ENCODE measurements at regions not wholly inside any gene's neighbourhood (a gene's known extent, or its start where the extent isn't known, plus 50 kb on each side); places are given as distances from the start of the nearest gene placed in this dataset.

GRCh38 chr21:41638201-41638790 is 128.6 kb downstream of the RIPK4 start:
- DNase-seq, result no peak
- H3K27me3 Mint-ChIP-seq, result peaks cover 26% of the 10 kb centered on the region
- H3K27ac Mint-ChIP-seq, result no peak overlapping the region
- H3K9me3 Mint-ChIP-seq (ENCODE audit: low read depth), result no peaks in the 10 kb centered on the region
- no peak overlapping the region for H3K4me3 Mint-ChIP-seq
- CTCF ChIA-PET, result no interaction called here
- no peaks in the 10 kb centered on the region for H3K36me3 Mint-ChIP-seq
- no peak for ATAC-seq
- no peaks in the 10 kb centered on the region for H3K4me1 Mint-ChIP-seq

- Mint-ChIP-seq H3K36me3 (no peaks in the 10 kb centered on the region), H3K27me3 (peaks cover 17% of the 10 kb centered on the region), H3K4me3 (no peak overlapping the region), H3K27ac (no peak overlapping the region), H3K9me3 (ENCODE audit: low read depth) (no peaks in the 10 kb centered on the region), H3K4me1 (no peaks in the 10 kb centered on the region)
- DNase-seq, result no peak
- CTCF ChIA-PET, result no interaction called here
- no peak for ATAC-seq
Measured at GRCh38 chr21:41636636-41637630, 129.0 kb upstream of the TMPRSS2 start.

GRCh38 chr21:41635874-41636273 is 127.9 kb upstream of the TMPRSS2 start:
- Mint-ChIP-seq H3K4me3 (no peak overlapping the region), H3K9me3 (ENCODE audit: low read depth) (no peaks in the 10 kb centered on the region), H3K27ac (no peak overlapping the region), H3K36me3 (no peaks in the 10 kb centered on the region), H3K27me3 (peaks cover 8% of the 10 kb centered on the region), H3K4me1 (no peaks in the 10 kb centered on the region)
- ATAC-seq, result no peak
- no peak for DNase-seq
- CTCF ChIA-PET, result no interaction called here

GRCh38 chr21:41634858-41635257 is 126.9 kb upstream of the TMPRSS2 start:
- no peak for ATAC-seq

GRCh38 chr21:41634211-41634694 is 126.3 kb upstream of the TMPRSS2 start:
- DNase-seq (no peak), ATAC-seq (no peak)
- Mint-ChIP-seq H3K36me3 (no peaks in the 10 kb centered on the region), H3K4me1 (no peaks in the 10 kb centered on the region), H3K27me3 (peaks cover 2% of the 10 kb centered on the region), H3K4me3 (no peak overlapping the region), H3K9me3 (ENCODE audit: low read depth) (no peaks in the 10 kb centered on the region), H3K27ac (no peak overlapping the region)
- CTCF ChIA-PET, result no interaction called here

More at GRCh38 chr21:41634858-41635257, 126.9 kb upstream of the TMPRSS2 start:
- no peaks in the 10 kb centered on the region for H3K36me3 Mint-ChIP-seq
- DNase-seq, result no peak
- H3K9me3 Mint-ChIP-seq (ENCODE audit: low read depth), result no peaks in the 10 kb centered on the region
- no peak overlapping the region for H3K4me3 Mint-ChIP-seq
- H3K4me1 Mint-ChIP-seq, result no peaks in the 10 kb centered on the region
- H3K27me3 Mint-ChIP-seq, result peaks cover 2% of the 10 kb centered on the region
- no peak overlapping the region for H3K27ac Mint-ChIP-seq
- CTCF ChIA-PET, result no interaction called here

GRCh38 chr21:41633627-41634026 is 125.7 kb upstream of the TMPRSS2 start:
- no peaks in the 10 kb centered on the region for H3K36me3 Mint-ChIP-seq
- no peak overlapping the region for H3K27ac Mint-ChIP-seq
- no peak for DNase-seq
- peaks cover 2% of the 10 kb centered on the region for H3K27me3 Mint-ChIP-seq
- no peak overlapping the region for H3K4me3 Mint-ChIP-seq
- CTCF ChIA-PET, result no interaction called here
- no peaks in the 10 kb centered on the region for H3K4me1 Mint-ChIP-seq
- no peak for ATAC-seq
- no peaks in the 10 kb centered on the region for H3K9me3 Mint-ChIP-seq (ENCODE audit: low read depth)

- CTCF ChIA-PET, result no interaction called here
- Mint-ChIP-seq H3K4me3 (no peak overlapping the region), H3K36me3 (no peaks in the 10 kb centered on the region), H3K27me3 (peaks cover 2% of the 10 kb centered on the region), H3K9me3 (ENCODE audit: low read depth) (no peaks in the 10 kb centered on the region), H3K27ac (no peak overlapping the region), H3K4me1 (no peaks in the 10 kb centered on the region)
- DNase-seq (no peak), ATAC-seq (no peak)
Measured at GRCh38 chr21:41632748-41633475, 125.0 kb upstream of the TMPRSS2 start.

GRCh38 chr21:41631564-41632461 is 123.9 kb upstream of the TMPRSS2 start:
- DNase-seq, result no peak
- Mint-ChIP-seq H3K4me3 (no peak overlapping the region), H3K9me3 (ENCODE audit: low read depth) (no peaks in the 10 kb centered on the region), H3K4me1 (no peaks in the 10 kb centered on the region), H3K36me3 (no peaks in the 10 kb centered on the region), H3K27ac (no peak overlapping the region), H3K27me3 (peaks cover 2% of the 10 kb centered on the region)
- CTCF ChIA-PET, result interaction anchor here (0.6 to 1.2 kb wide), 2 partner anchors 185 to 379 kb away, joined by 3 read pairs; no protein-coding TSS in a partner anchor
- ATAC-seq, result no peak

- H3K27ac Mint-ChIP-seq, result no peak overlapping the region
- no peak for ATAC-seq
- no peak for DNase-seq
- H3K4me3 Mint-ChIP-seq, result no peak overlapping the region
- peaks cover 3% of the 10 kb centered on the region for H3K27me3 Mint-ChIP-seq
- H3K36me3 Mint-ChIP-seq, result no peaks in the 10 kb centered on the region
- H3K9me3 Mint-ChIP-seq (ENCODE audit: low read depth), result no peaks in the 10 kb centered on the region
- no peaks in the 10 kb centered on the region for H3K4me1 Mint-ChIP-seq
- CTCF ChIA-PET, result no interaction called here
Measured at GRCh38 chr21:41630917-41631316, 123.0 kb upstream of the TMPRSS2 start.

- no peak for ATAC-seq
- no peaks in the 10 kb centered on the region for H3K9me3 Mint-ChIP-seq (ENCODE audit: low read depth)
- CTCF ChIA-PET, result no interaction called here
Measured at GRCh38 chr21:41630249-41630648, 122.3 kb upstream of the TMPRSS2 start.

GRCh38 chr21:41628256-41628655 is 120.3 kb upstream of the TMPRSS2 start:
- H3K4me3 Mint-ChIP-seq, result no peak overlapping the region
- H3K4me1 Mint-ChIP-seq, result no peaks in the 10 kb centered on the region
- no peak overlapping the region for H3K27ac Mint-ChIP-seq
- no peaks in the 10 kb centered on the region for H3K36me3 Mint-ChIP-seq
- no peak for DNase-seq
- ATAC-seq, result no peak
- H3K27me3 Mint-ChIP-seq, result peaks cover 9% of the 10 kb centered on the region
- H3K9me3 Mint-ChIP-seq (ENCODE audit: low read depth), result no peaks in the 10 kb centered on the region
- CTCF ChIA-PET, result no interaction called here

More at GRCh38 chr21:41630249-41630648, 122.3 kb upstream of the TMPRSS2 start:
- H3K4me3 Mint-ChIP-seq, result no peak overlapping the region
- H3K36me3 Mint-ChIP-seq, result no peaks in the 10 kb centered on the region
- no peak for DNase-seq
- peaks cover 2% of the 10 kb centered on the region for H3K27me3 Mint-ChIP-seq
- H3K27ac Mint-ChIP-seq, result no peak overlapping the region
- H3K4me1 Mint-ChIP-seq, result no peaks in the 10 kb centered on the region

GRCh38 chr21:41627428-41627827 is 119.5 kb upstream of the TMPRSS2 start:
- H3K27ac Mint-ChIP-seq, result no peak overlapping the region
- ATAC-seq (no peak), DNase-seq (no peak)
- no peaks in the 10 kb centered on the region for H3K36me3 Mint-ChIP-seq
- peaks cover 9% of the 10 kb centered on the region for H3K27me3 Mint-ChIP-seq
- no peak overlapping the region for H3K4me3 Mint-ChIP-seq
- CTCF ChIA-PET, result no interaction called here
- H3K9me3 Mint-ChIP-seq (ENCODE audit: low read depth), result no peaks in the 10 kb centered on the region
- H3K4me1 Mint-ChIP-seq, result no peaks in the 10 kb centered on the region

GRCh38 chr21:41626021-41626420 is 118.1 kb upstream of the TMPRSS2 start:
- peaks cover 9% of the 10 kb centered on the region for H3K27me3 Mint-ChIP-seq
- ATAC-seq (no peak), DNase-seq (no peak)
- H3K9me3 Mint-ChIP-seq (ENCODE audit: low read depth), result no peaks in the 10 kb centered on the region
- H3K36me3 Mint-ChIP-seq, result no peaks in the 10 kb centered on the region
- no peaks in the 10 kb centered on the region for H3K4me1 Mint-ChIP-seq
- CTCF ChIA-PET, result no interaction called here
- no peak overlapping the region for H3K27ac Mint-ChIP-seq
- no peak overlapping the region for H3K4me3 Mint-ChIP-seq
